HFFc6 (cell line): ENCODE measurements at regions not wholly inside any gene's neighbourhood (a gene's known extent, or its start where the extent isn't known, plus 50 kb on each side); places are given as distances from the start of the nearest gene placed in this dataset.
A peak's percentile ranks its signal among the peaks of the same experiment; 100 is the strongest.

Source experiments
- DNase-seq: peaks from one replicate; pipeline ENCODE4 v3.0.0-alpha.2; 2018
- H3K27ac Mint-ChIP-seq: 2 replicates; pipeline ENCODE4 v1.8.0; 2020; ENCODE audit warnings: mild to moderate bottlenecking, mixed read lengths
- H3K27me3 Mint-ChIP-seq: 2 replicates; pipeline ENCODE4 v1.8.0; 2021; ENCODE audit warnings: mild to moderate bottlenecking, moderate library complexity, mixed read lengths; ENCODE audit not compliant: insufficient read depth
- H3K36me3 Mint-ChIP-seq: 2 replicates; pipeline ENCODE4 v1.8.0; 2021; ENCODE audit warnings: low read depth, mixed read lengths
- H3K4me1 Mint-ChIP-seq: 2 replicates; pipeline ENCODE4 v1.8.0; 2020; ENCODE audit warnings: low read depth, mixed read lengths
- H3K4me3 Mint-ChIP-seq: 2 replicates; pipeline ENCODE4 v1.8.0; 2020; ENCODE audit warnings: mild to moderate bottlenecking, moderate library complexity, mixed read lengths
- H3K9me3 Mint-ChIP-seq: 2 replicates; pipeline ENCODE4 v1.8.0; 2020; ENCODE audit warnings: mild to moderate bottlenecking, mixed read lengths
- CTCF ChIP-seq: fragments of 200-600 bp; sonication (generic); IDR thresholded peaks from 2 replicates; pipeline ENCODE4 v1.5.0; 2021; ENCODE audit warnings: antibody characterized with exemption, mild to moderate bottlenecking

- TF ChIP-seq CTCF = no peak
- no peak for DNase-seq
- Mint-ChIP-seq H3K36me3 (no peaks in the 10 kb centered on the region), H3K27ac (no peak overlapping the region), H3K4me1 (no peaks in the 10 kb centered on the region), H3K27me3 (no peaks in the 10 kb centered on the region), H3K9me3 (peaks cover 15% of the 10 kb centered on the region), H3K4me3 (peak overlapping the region; percentile 2; the same call in 1 of the 2 replicates)
These were observed 61.7 kb upstream of the RAB11FIP2 start for GRCh38 chr10:118108194-118109026.

- Mint-ChIP-seq H3K36me3 (peaks cover 3% of the 10 kb centered on the region; the same call in 1 of the 2 replicates), H3K27ac (no peak overlapping the region), H3K9me3 (peaks cover 10% of the 10 kb centered on the region), H3K4me3 (no peak overlapping the region), H3K4me1 (no peaks in the 10 kb centered on the region), H3K27me3 (no peaks in the 10 kb centered on the region)
- DNase-seq = no peak
- TF ChIP-seq CTCF = no peak
These were observed 60.8 kb upstream of the RAB11FIP2 start for GRCh38 chr10:118107541-118107940.

- no peaks in the 10 kb centered on the region for H3K4me1 Mint-ChIP-seq
- no peak for DNase-seq
These were observed 60.3 kb upstream of the RAB11FIP2 start for GRCh38 chr10:118107040-118107439.

GRCh38 chr10:118106426-118106825 is 59.7 kb upstream of the RAB11FIP2 start:
- Mint-ChIP-seq H3K27me3 (no peaks in the 10 kb centered on the region), H3K36me3 (peaks cover 3% of the 10 kb centered on the region; the same call in 1 of the 2 replicates), H3K27ac (no peak overlapping the region), H3K4me1 (no peaks in the 10 kb centered on the region), H3K9me3 (peaks cover 9% of the 10 kb centered on the region), H3K4me3 (no peak overlapping the region)
- no peak for DNase-seq
- TF ChIP-seq CTCF = peak; percentile 42; the same call in 1 of the 2 replicates

More at GRCh38 chr10:118107040-118107439, 60.3 kb upstream of the RAB11FIP2 start:
- peaks cover 3% of the 10 kb centered on the region; the same call in 1 of the 2 replicates for H3K36me3 Mint-ChIP-seq
- peaks cover 8% of the 10 kb centered on the region for H3K9me3 Mint-ChIP-seq
- H3K27me3 Mint-ChIP-seq = no peaks in the 10 kb centered on the region
- no peak for TF ChIP-seq CTCF
- no peak overlapping the region for H3K27ac Mint-ChIP-seq
- no peak overlapping the region for H3K4me3 Mint-ChIP-seq

- no peak overlapping the region for H3K27ac Mint-ChIP-seq
These were observed 55.4 kb upstream of the RAB11FIP2 start for GRCh38 chr10:118102121-118102520.

More at GRCh38 chr10:118102121-118102520, 55.4 kb upstream of the RAB11FIP2 start:
- Mint-ChIP-seq H3K4me3 (no peak overlapping the region), H3K9me3 (peaks cover 4% of the 10 kb centered on the region), H3K4me1 (no peaks in the 10 kb centered on the region), H3K27me3 (no peaks in the 10 kb centered on the region), H3K36me3 (peaks cover 3% of the 10 kb centered on the region; the same call in 1 of the 2 replicates)
- no peak for TF ChIP-seq CTCF
- peak; percentile 8 for DNase-seq
